Stimulated activated CD4-positive, alpha-beta T cell treated with anti-CD3 and anti-CD28 coated beads, Interleukin-12 subunit alpha, Interleukin-12 subunit beta, amount 100 ng/mL, for 48 hours (primary cell): ENCODE measurements at regions not wholly inside any gene's neighbourhood (a gene's known extent, or its start where the extent isn't known, plus 50 kb on each side); places are given as distances from the start of the nearest gene placed in this dataset.
"Not testable (repeated sequence)": the region's sequence is repeated elsewhere in the genome, so short reads cannot be mapped to it uniquely, and the experiment has no call there.

Experiments used
- DNase-seq, 3 donors: peaks; one replicate each; pipeline ENCODE4 v3.0.0-alpha.2; 2020; ENCODE audit warnings: low read depth in 2 of 3, low spot score in 1 of 3

DNA sequence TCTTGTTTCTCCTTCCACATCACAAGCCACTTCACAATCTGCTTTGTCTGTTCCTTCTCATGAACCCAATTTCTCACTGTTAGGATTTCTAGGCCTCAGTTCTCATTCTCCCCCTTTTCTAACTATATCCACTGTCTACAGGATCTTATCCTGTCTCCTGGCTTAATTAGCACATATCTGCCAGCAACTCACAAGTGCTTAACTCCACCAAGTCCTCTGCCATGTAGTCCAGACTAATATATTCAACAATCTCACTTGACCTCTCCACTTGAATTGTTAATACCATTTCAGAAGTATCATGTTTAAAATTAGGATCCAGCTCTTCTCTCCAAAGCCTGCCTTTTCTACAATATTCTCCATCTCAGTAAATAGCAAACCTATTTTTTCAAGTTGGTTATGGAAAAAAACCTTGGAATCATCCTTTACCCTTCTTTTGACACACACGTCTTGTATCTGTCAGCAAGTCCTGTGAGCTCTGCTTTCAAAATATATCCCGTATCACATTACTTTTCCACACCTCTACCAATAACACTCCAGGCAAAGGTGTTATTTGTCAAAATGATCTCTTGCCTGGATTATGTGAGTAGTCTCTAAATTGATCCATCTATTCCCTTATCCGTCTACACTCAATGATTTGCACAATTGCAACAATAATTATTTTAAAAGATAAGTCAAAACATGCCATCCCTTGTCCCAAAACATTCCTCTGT lies 127.2 kb upstream of the SLIT2 start:
- no peak for DNase-seq

DNA sequence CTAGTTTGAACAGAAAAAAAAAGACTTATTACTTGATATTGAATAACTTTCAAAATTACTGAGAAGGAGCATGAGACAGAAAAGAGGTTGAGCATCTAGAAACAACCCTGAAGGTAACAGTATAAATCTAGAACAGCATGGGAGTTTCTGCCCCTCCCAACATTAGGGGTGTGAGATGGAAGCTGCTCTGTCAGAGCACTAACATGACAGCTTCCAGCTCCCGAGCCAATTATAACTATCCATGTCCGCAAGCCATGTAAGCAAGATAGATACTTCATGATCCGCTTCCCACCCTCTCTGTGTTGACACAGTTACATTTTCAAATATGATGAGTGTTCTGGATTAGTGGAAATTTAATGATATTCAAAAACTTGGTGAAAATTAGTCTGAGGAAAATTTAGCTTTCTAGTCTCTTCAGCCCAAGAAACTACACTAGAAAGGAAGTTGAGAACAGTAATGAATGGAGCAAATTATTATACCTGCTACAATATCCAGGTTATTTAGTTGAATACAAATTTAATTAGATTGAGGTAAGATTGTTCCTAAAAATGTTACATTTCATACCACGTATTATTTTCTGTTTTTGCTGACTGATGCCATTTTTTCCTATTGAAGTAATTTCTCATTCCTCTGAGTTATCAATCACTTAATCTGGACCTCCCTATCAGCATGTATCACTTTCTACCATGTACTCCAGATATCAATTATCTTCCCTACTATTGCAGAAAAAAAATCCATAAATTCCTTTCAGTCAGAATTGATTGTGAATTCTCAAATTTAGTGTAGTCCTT lies 129.3 kb upstream of the SLIT2 start:
- no peak for DNase-seq

DNA sequence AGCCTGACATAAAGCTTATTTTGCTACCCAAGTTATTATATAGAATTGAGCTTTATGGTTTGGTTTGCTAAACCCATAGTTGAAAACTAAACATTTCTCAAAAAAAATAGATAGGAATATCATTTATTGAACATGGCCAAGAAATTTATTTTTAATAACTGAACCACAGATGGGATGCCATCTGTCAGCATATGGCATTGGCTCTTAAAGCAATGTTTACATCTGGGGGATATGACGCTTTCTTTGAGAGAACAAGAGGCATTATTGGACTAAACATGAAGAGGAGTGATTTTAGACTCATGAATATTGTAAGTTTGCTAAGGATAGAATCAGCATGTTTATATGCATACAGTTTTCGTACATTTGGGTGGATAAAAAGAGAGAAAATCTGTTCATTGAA lies 132.6 kb upstream of the SLIT2 start:
- no peak for DNase-seq

DNA sequence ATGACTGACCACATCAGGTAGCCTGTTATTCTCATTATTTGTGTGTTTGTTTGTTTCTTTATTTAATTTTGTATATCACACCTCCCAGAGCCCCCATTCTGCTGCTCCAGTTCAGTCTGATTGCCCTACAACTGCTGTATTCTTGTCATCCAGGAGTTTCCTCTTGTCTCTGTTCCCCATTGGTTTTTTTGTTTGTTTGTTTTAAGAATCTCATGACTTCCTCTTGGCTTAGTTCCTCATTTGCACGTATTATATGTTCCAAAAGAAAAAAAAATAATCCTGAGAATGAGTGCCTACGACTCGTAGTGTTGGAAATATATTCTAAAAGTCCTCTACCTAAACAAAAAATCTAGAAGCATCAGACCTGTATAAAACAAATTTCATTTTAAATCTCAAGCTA lies 142.3 kb upstream of the SLIT2 start:
- DNase-seq: no peak

DNA sequence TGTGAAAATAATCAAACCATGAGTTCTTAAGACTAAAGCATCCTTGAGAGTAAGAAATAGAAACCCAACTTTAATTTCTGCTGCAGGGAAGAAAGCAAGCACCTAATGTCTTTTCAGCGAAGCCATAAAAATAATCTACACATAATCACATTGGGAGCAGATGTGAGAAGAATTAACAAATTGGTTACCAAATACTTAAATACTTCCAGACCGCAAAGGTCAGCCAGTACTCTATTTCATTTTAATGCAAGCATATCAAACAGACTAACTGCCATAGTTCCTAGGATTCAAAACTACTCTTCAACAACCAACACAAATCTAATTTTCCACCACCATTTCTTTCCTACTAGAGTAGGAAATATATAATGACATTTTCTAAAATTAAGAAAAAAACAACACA lies 144.8 kb upstream of the SLIT2 start:
- DNase-seq: no peak

DNA sequence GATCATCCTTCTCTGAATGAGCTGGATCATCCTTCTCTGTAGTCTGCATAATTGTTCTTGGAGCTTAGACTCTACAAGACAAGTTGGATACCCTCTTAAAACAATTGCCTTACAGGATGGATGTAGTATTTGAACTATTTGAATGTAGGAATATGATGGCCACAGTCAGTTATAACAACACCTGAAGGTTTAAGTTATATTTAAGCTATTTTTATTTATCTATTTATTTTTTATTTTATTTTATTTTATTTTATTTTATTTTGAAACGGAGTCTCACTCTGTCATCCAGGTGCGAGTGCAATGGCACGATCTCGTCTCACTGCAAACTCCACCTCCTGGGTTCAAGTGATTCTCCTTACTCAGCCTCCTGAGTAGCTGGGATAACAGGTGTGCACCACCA lies 149.9 kb upstream of the SLIT2 start:
- DNase-seq: no peak

DNA sequence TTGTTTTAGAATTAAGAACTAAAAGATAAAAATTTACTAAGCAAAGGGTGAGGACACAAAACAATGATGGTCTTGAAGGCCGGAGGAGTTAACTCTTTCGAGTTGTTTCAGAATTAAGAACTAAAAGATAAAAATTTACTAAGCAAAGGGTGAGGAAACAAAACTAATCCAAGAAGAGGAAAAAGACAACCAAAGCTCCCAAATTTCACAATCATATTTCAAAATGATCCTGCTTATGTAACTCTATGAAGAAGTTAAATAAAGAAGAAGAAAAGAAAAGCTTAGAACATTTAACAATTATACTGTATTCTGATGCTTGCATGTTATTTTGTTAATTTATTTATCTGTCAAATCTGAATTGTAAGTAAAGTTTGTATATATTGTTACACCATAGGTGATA lies 154.8 kb upstream of the SLIT2 start:
- DNase-seq: no peak

DNA sequence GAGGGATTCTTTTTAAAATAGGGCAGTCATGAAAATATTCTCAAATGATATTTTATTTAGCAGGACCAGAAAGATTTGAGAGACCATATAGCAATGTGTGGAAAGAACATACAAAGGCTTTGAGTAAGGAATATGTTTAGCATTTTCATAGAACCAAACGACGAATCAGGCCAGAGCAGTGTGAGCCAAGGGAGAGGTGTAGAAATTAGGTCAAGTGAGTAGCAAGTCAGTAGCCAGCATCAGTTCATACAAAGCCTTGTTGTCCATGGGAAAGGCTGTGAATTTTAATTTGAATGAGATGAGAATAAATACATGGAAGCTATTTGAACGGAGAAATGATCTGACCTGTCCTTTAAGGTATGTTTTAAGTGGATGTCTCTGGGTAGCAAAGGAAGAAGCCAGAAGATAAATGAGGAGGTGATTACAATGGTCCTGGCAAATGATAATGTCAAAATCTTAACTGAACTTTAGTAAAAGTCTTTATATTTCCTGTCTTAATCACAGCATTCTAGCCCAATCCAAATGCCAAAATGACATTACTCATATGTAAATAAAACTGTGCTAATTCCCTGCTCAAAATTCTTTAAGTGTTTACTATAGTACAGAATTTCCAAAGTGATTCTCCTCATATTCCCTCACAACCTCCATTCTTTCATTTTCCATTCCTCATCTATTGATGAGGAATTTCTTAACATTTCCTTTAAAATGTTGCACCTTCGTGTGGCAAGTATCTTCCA lies 155.7 kb upstream of the SLIT2 start:
- no peak for DNase-seq

DNA sequence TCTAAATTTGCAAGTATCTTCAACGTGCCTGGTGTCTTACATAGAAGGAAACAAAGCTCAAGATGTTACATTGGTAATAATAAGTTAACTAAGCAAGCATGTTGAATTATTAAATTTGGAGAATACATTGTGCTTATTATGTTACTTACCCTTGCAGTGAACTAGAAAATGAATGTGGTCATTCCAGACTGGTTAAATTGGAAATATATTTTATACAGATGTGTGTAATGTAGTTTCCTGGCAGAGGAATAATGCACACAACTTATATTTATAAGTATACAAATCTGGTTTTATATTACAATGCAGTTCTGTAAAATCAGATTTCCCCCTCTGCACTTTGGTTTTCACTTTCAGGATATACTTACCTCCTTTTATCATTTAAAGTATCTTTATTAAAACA lies 159.9 kb upstream of the SLIT2 start:
- DNase-seq: no peak

DNA sequence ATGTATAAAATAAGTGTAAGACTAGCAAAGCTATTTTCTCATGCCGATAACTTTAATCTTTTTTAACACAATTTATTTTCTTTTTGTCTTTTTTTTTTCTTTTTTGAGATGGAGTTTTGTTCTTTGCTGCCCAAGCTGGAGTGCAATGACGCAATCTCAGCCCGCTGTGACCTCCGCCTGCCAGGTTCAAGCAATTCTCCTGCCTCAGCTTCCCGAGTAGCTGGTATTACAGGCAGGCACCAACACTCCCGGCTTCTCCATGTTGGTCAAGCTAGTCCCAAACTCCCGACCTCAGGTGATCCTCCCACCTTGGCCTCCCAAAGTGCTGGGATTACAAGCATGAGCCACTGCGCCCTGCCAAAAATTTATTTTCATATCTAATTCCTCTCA lies 164.2 kb upstream of the SLIT2 start:
- DNase-seq: no peak

DNA sequence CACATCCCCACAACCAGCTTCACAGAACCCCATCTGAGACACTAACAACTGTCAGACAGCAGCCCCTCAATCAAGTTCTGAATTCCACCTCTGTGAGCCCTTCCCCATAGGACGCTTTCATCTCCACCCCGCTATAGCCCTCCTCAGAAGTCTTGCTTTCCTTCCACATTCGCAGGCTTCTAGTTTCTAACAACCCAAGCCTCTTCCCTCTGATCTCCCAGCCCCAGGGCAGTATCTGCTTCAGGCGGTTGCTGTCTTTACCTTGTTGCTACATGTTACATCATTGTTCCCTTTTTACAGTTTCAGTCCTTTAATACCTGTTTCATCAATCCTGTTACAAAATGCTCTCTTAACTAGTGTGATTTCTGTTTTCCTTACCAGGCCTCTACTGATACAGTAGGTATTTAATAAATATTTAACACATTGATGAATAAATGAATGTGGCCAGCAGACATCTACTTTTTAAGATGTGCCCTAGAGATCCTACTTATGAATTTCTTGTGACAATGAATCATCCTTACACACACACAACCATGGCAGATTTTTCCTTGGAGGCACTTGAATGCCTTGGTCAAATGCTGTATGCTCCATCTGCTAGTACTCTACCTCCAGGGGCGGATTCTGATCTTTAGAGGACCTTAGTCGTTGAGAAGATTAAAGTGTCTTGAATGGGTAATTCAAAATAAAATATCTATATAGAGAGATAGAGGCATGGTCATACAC lies 164.7 kb upstream of the SLIT2 start:
- no peak for DNase-seq

DNA sequence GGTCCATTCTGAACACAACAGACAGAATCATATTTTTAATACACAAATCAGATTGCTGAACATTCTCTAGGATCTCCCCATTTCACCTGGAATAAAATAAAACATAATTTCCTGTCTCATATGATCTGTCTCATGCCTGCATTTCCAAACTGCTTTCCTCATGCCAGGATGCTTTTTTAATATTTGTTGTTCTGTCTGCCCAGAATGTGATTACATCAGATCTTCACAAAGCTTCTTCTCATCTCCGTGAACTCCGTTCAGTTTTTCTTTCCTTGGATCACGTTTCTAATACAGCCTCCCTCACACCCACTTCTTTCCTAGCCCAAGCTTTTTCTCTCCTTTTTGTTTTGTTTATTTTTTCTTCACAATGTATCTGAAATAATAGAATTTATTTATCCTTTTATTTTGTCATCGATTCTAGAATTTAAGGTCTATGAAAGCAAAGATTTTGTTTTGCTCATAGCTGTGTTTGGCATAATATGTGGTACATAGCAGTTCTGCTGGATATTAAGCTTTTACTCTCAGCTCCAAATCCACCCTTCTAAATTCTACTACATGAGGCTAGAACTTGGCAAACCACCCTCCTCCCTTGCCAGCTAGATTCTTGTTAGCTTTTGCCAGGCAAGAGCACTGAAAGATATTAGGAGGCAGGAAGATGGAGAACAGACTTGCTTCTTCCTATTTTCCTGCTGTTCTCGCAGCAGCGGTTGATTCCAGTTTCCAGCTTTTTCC lies 165.5 kb upstream of the SLIT2 start:
- DNase-seq: no peak

DNA sequence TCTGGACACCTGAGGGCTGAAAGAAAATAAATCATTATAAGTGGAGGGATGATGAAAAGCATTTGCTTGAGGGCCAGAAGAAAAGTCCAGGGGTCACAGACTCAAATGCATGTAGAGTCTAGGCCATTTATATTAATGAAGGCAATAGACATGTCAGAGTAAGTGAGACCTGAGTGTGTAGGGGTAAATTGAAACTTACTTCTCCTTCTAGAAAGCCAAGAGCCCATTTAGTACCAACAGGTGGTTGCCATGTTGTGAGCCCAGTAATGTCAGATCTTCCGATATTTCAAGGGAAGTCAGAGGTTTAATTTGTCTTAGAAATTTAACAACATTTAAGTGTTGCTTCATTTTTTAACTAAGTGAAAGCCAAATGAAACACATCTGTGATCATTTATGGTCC lies 166.1 kb upstream of the SLIT2 start:
- DNase-seq: no peak

DNA sequence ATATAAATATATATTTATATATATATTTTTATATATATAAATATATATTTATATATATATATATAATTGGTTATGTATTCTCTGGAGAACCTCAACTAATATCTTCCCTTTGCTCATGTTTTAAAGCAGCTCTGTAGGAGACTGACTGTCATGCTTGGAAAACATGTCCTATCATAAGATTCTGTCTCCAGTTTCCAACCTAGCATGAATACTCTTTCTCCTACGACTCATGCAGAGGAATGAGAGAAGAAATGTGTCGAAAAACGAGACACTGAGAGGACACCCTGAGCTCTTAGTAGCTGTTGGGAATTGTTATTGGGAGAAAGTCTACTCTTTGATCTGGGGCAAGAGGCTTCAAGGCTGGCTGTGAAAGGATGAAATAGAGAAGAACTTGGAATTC lies 166.5 kb upstream of the SLIT2 start:
- no peak for DNase-seq

DNA sequence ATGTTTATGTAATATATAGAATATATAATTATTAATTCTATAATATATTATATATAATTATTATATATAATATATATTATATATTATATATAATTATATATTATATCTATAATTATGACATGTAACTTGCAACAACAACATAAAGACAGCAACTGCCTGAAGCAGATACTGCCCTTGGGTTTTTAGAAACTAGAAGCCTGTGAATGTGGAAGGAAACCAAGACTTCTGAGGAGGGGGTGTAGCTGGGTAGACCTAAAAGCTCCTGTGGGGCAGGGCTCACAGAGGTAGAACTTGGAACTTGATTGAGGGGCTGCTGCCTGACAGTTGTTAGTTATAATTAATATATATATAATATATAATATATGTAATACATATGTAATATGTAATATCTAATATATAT lies 167.2 kb upstream of the SLIT2 start:
- no peak for DNase-seq

DNA sequence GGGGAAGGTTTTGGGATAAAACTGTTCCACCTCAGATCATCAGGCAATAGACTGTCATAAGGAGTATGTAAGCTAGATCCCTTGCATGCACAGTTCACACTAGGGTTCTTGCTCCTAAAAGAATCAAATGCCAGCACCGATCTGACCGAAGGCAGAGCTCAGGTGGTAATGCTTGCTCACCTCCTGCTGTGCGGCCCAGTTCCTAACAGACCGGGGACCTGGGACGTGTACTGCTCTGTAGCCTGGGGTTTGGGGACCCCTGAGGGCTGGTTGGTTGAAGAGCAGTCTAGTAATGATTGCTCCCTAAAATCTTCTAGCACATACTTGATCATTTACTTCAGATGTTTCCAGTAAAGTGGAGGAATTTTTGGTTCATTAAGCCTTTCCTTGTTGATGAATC lies 173.1 kb upstream of the SLIT2 start:
- no peak for DNase-seq

DNA sequence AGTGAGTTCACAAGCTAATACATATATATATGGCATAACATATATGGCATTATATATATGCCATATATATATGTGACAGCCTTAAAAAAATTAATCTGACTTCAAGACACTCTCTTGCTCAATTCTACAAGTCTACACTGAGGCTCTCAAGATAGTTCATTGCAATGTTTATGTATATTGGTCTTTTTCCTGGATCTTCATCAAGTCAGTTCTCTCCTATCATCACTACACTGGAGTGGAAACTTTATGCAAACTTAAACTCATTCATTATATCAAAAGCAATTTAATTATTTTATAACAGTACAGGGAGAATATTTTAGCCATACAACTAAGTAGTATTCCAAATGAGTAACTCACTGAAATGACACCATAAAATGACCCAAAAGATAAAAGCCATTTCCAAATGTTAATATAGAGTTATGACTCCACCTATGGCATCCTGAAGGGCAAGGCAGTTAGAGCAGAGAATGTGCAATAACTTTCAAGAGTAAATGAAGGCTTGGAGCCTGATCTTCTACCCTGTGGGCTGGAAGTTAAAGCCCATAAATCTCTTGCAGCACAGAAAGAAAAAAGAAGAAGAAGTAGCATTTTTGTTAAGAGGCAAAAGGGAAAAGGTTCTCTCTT lies 176.3 kb upstream of the SLIT2 start:
- no peak for DNase-seq

DNA sequence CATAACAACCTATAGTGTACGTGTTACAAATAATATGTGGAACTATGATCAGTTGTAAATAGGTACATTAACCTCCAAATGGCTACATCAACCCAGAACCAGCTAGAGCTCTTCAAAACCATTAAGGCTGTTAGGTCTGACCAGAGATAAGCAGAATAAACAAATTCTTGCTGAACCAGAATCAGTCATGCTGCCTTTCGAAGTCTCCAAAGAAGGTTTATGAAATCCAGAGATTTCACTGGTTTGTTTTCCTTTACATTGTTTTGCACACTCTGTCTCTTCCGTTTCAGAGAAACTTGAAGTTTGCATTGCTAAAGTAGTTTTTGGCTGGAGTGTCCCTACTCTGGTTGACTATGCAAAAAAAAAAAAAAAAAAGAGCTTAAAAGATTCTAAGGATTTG lies 177.3 kb upstream of the SLIT2 start:
- no peak for DNase-seq

DNA sequence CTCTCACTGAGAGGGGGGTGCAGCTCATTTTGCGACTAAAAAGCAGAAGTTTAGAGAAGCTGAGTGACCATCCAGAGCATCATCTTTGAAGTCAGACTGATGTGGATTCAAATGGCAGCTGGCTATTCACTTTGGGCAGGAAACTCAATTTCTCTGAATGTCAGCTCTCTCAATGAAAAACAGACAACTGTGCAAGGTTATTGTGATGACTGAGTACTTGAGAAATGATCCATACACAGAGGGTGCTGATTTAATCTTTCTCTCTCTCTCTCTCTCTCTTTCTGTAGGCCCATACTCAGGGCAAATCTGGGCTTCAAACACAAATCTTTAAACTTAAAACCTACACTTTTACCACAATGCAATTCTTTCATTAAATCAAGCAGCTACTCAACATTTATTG lies 185.8 kb upstream of the SLIT2 start:
- DNase-seq: no peak

DNA sequence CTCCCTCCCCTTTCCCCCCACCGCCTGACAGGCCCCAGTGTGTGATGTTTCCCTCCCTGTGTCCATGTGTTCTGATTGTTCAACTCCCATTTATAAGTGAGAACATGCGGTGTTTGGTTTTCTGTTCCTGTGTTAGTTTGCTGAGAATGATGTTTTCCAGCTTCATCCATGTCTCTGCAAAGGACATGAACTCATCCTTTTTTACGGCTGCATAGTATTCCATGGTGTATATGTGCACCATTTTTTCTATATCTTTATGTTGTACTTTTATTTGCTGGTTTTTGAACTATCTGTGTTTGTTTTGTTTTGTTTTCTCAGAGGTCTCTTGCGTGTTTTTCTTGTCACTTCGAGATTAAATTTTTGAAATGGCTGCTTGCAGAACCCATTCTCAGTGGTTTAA lies 188.8 kb upstream of the SLIT2 start:
- not testable (repeated sequence) for DNase-seq

DNA sequence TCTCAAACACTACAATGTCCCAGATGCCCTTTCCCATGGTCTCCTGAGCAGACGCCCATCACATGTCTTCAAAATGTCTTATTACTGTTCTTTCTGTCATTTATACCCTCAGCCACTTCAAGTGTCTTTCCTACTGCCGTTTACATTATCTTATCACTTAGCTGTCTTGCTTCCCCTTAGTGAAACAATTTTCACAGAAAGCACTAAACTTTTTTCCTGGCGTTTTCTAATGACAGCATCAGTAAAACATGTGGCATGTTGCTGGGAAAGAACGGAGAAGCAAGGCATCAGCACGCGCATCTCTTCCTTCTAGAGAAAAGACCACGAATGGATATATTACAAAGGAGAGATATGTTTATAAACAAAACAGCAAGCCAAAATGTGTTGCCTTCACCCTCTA lies 189.7 kb upstream of the SLIT2 start:
- no peak for DNase-seq
